G401 (cell line): ENCODE measurements at regions not wholly inside any gene's neighbourhood (a gene's known extent, or its start where the extent isn't known, plus 50 kb on each side); places are given as distances from the start of the nearest gene placed in this dataset.
A peak's percentile ranks its signal among the peaks of the same experiment; 100 is the strongest.

ENCODE experiments used
- DNase-seq: peaks from one replicate; pipeline ENCODE4 v3.0.0-alpha.2; 2015; ENCODE audit warnings: low spot score
- in situ Hi-C: cut with HindIII; loops from 2 replicates; pipeline ENCODE4 v1.10.0; 2016; ENCODE audit warnings: low sequenced_read_pairs, mixed read lengths

GRCh38 chr9:78472111-78472510 lies 175.2 kb downstream of the PSAT1 start:
- DNase-seq = no peak
- in situ Hi-C loops = no loop called here

- DNase-seq = no peak
- in situ Hi-C loops = no loop called here
Measured at GRCh38 chr9:78479441-78479840, 182.5 kb downstream of the PSAT1 start.

GRCh38 chr9:78486661-78487060 lies 189.7 kb downstream of the PSAT1 start:
- in situ Hi-C loops = no loop called here
- DNase-seq = no peak

- in situ Hi-C loops = no loop called here
- no peak for DNase-seq
Measured at GRCh38 chr9:78490231-78490630, 193.3 kb downstream of the PSAT1 start.

- in situ Hi-C loops = no loop called here
- DNase-seq = no peak
Measured at GRCh38 chr9:78491402-78491801, 194.5 kb downstream of the PSAT1 start.

- no peak for DNase-seq
- in situ Hi-C loops = no loop called here
Measured at GRCh38 chr9:78493166-78493742, 196.3 kb downstream of the PSAT1 start.

GRCh38 chr9:78502566-78502965 lies 205.6 kb downstream of the PSAT1 start:
- DNase-seq = no peak
- in situ Hi-C loops = no loop called here

- in situ Hi-C loops = no loop called here
- no peak for DNase-seq
Measured at GRCh38 chr9:78505546-78505945, 208.6 kb downstream of the PSAT1 start.

GRCh38 chr9:78507037-78507436 lies 210.1 kb downstream of the PSAT1 start:
- in situ Hi-C loops = no loop called here
- DNase-seq = no peak

GRCh38 chr9:78510035-78510434 lies 213.1 kb downstream of the PSAT1 start:
- no peak for DNase-seq
- in situ Hi-C loops = no loop called here

- in situ Hi-C loops = no loop called here
- DNase-seq = no peak
Measured at GRCh38 chr9:78515108-78515507, 218.2 kb downstream of the PSAT1 start.

- DNase-seq = no peak
- in situ Hi-C loops = no loop called here
Measured at GRCh38 chr9:78519786-78520185, 222.9 kb downstream of the PSAT1 start.

- in situ Hi-C loops = no loop called here
- DNase-seq = no peak
Measured at GRCh38 chr9:78521680-78522079, 224.8 kb downstream of the PSAT1 start.

GRCh38 chr9:78525986-78526560 lies 229.1 kb downstream of the PSAT1 start:
- in situ Hi-C loops = no loop called here

GRCh38 chr9:78533500-78533899 lies 236.6 kb downstream of the PSAT1 start:
- in situ Hi-C loops = no loop called here
- no peak for DNase-seq

More at GRCh38 chr9:78525986-78526560, 229.1 kb downstream of the PSAT1 start:
- DNase-seq = no peak

- in situ Hi-C loops = no loop called here
- DNase-seq = no peak
Measured at GRCh38 chr9:78539188-78539587, 242.3 kb downstream of the PSAT1 start.

GRCh38 chr9:78539904-78540303 lies 243.0 kb downstream of the PSAT1 start:
- no peak for DNase-seq
- in situ Hi-C loops = no loop called here

GRCh38 chr9:78541868-78542443 lies 245.0 kb downstream of the PSAT1 start:
- in situ Hi-C loops = no loop called here
- no peak for DNase-seq

- peak; percentile 25 for DNase-seq
Measured at GRCh38 chr9:78542491-78543181, 245.7 kb downstream of the PSAT1 start.

GRCh38 chr9:78543353-78543752 lies 246.4 kb downstream of the PSAT1 start:
- no peak for DNase-seq
- in situ Hi-C loops = no loop called here

More at GRCh38 chr9:78542491-78543181, 245.7 kb downstream of the PSAT1 start:
- in situ Hi-C loops = no loop called here
